ENCODE measurements at regions not wholly inside any gene's neighbourhood (a gene's known extent, or its start where the extent isn't known, plus 50 kb on each side); places are given as distances from the start of the nearest gene placed in this dataset.
A peak's percentile ranks its signal among the peaks of the same experiment; 100 is the strongest.

- no peak for DNase-seq (ENCODE audit: low spot score)
- no peaks in the 10 kb centered on the region for H3K36me3 ChIP-seq (ENCODE audit: insufficient read depth, low read length)
- no TSS peak for BruUV-seq (replicated peaks)
- H3K27ac ChIP-seq (ENCODE audit: low read depth, low read length, poor library complexity, severe bottlenecking), result no peak overlapping the region
- no peak overlapping the region for H3K4me2 ChIP-seq (ENCODE audit: low read length)
- CTCF ChIA-PET (ENCODE audit: unreplicated experiment), result no interaction called here
- no peak overlapping the region for H2AFZ ChIP-seq (ENCODE audit: low read length)
- H3K9me2 ChIP-seq (ENCODE audit: insufficient read depth, low read length), result no peaks in the 10 kb centered on the region
- no peaks in the 10 kb centered on the region for H4K20me1 ChIP-seq (ENCODE audit: insufficient read depth, low read length)
- no peak for TF ChIP-seq EZH2phosphoT487 (IDR thresholded peaks at IDR 0.05; ENCODE audit: borderline replicate concordance, low read depth, low read length)
- TF ChIP-seq, protein P1, sequence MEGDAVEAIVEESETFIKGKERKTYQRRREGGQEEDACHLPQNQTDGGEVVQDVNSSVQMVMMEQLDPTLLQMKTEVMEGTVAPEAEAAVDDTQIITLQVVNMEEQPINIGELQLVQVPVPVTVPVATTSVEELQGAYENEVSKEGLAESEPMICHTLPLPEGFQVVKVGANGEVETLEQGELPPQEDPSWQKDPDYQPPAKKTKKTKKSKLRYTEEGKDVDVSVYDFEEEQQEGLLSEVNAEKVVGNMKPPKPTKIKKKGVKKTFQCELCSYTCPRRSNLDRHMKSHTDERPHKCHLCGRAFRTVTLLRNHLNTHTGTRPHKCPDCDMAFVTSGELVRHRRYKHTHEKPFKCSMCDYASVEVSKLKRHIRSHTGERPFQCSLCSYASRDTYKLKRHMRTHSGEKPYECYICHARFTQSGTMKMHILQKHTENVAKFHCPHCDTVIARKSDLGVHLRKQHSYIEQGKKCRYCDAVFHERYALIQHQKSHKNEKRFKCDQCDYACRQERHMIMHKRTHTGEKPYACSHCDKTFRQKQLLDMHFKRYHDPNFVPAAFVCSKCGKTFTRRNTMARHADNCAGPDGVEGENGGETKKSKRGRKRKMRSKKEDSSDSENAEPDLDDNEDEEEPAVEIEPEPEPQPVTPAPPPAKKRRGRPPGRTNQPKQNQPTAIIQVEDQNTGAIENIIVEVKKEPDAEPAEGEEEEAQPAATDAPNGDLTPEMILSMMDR (conservative IDR thresholded peaks at IDR 0.05; ENCODE audit: low read length), result no peak
- POLR2A ChIA-PET, result no interaction called here
- no peaks in the 10 kb centered on the region for H3K79me2 ChIP-seq (ENCODE audit: insufficient read depth, low read depth, low read length)
- H3K4me1 ChIP-seq (ENCODE audit: insufficient read depth, low read length, poor library complexity, severe bottlenecking), result no peaks in the 10 kb centered on the region
- intact Hi-C loops (cut with micrococcal nuclease; ENCODE audit: unreplicated experiment), result no loop called here
- no peak overlapping the region for H3K4me3 ChIP-seq (ENCODE audit: low read depth, low read length, poor library complexity, severe bottlenecking)
- H3K9me3 ChIP-seq (ENCODE audit: low read length), result 0 out of 2 replicates have a peak, but pooled peaks cover 5% of the 10 kb centered on the region
Observed at GRCh38 chr3:79847928-79848327, 80.1 kb upstream of the ROBO1 start.

GRCh38 chr3:79846148-79846933 lies 78.5 kb upstream of the ROBO1 start:
- ChIA-PET POLR2A (no interaction called here), CTCF (ENCODE audit: unreplicated experiment) (no interaction called here)
- Histone ChIP-seq H2AFZ (ENCODE audit: low read length) (no peak overlapping the region), H3K36me3 (ENCODE audit: insufficient read depth, low read length) (no peaks in the 10 kb centered on the region), H3K79me2 (ENCODE audit: insufficient read depth, low read depth, low read length) (no peaks in the 10 kb centered on the region), H3K9me2 (ENCODE audit: insufficient read depth, low read length) (no peaks in the 10 kb centered on the region), H3K4me3 (ENCODE audit: low read depth, low read length, poor library complexity, severe bottlenecking) (no peak overlapping the region), H4K20me1 (ENCODE audit: insufficient read depth, low read length) (no peaks in the 10 kb centered on the region), H3K27ac (ENCODE audit: low read depth, low read length, poor library complexity, severe bottlenecking) (no peak overlapping the region), H3K4me1 (ENCODE audit: insufficient read depth, low read length, poor library complexity, severe bottlenecking) (no peaks in the 10 kb centered on the region), H3K4me2 (ENCODE audit: low read length) (no peak overlapping the region), H3K9me3 (ENCODE audit: low read length) (0 out of 2 replicates have a peak, but pooled peaks cover 5% of the 10 kb centered on the region)
- no TSS peak for BruUV-seq (replicated peaks)
- TF ChIP-seq EZH2phosphoT487 (IDR thresholded peaks at IDR 0.05; ENCODE audit: borderline replicate concordance, low read depth, low read length), result no peak
- TF ChIP-seq, protein P1 (conservative IDR thresholded peaks at IDR 0.05; ENCODE audit: low read length), result peak; percentile 79
- peak; percentile 4 for DNase-seq (ENCODE audit: low spot score)
- intact Hi-C loops (cut with micrococcal nuclease; ENCODE audit: unreplicated experiment), result loop anchor here (1.0 kb wide), 1 partner anchor 325 kb away; no protein-coding TSS in a partner anchor

- no peaks in the 10 kb centered on the region for H3K9me2 ChIP-seq (ENCODE audit: insufficient read depth, low read length)
- H3K4me1 ChIP-seq (ENCODE audit: insufficient read depth, low read length, poor library complexity, severe bottlenecking), result no peaks in the 10 kb centered on the region
- no peaks in the 10 kb centered on the region for H4K20me1 ChIP-seq (ENCODE audit: insufficient read depth, low read length)
- ChIA-PET POLR2A (no interaction called here), CTCF (ENCODE audit: unreplicated experiment) (no interaction called here)
- 0 out of 2 replicates have a peak, but pooled peaks cover 3% of the 10 kb centered on the region for H3K9me3 ChIP-seq (ENCODE audit: low read length)
- no TSS peak for BruUV-seq (replicated peaks)
- intact Hi-C loops (cut with micrococcal nuclease; ENCODE audit: unreplicated experiment), result no loop called here
- no peak for TF ChIP-seq EZH2phosphoT487 (IDR thresholded peaks at IDR 0.05; ENCODE audit: borderline replicate concordance, low read depth, low read length)
- TF ChIP-seq, protein P1 (conservative IDR thresholded peaks at IDR 0.05; ENCODE audit: low read length), result no peak
- no peaks in the 10 kb centered on the region for H3K36me3 ChIP-seq (ENCODE audit: insufficient read depth, low read length)
- H2AFZ ChIP-seq (ENCODE audit: low read length), result no peak overlapping the region
- H3K4me3 ChIP-seq (ENCODE audit: low read depth, low read length, poor library complexity, severe bottlenecking), result no peak overlapping the region
- H3K27ac ChIP-seq (ENCODE audit: low read depth, low read length, poor library complexity, severe bottlenecking), result no peak overlapping the region
- H3K4me2 ChIP-seq (ENCODE audit: low read length), result no peak overlapping the region
- no peaks in the 10 kb centered on the region for H3K79me2 ChIP-seq (ENCODE audit: insufficient read depth, low read depth, low read length)
- no peak for DNase-seq (ENCODE audit: low spot score)
Observed at GRCh38 chr3:79845546-79845945, 77.7 kb upstream of the ROBO1 start.
